ENCODE measurements at regions not wholly inside any gene's neighbourhood (a gene's known extent, or its start where the extent isn't known, plus 50 kb on each side); places are given as distances from the start of the nearest gene placed in this dataset.

- H3K9me3 ChIP-seq (ENCODE audit: control insufficient read depth, insufficient read depth, low read length): peaks cover 15% of the 10 kb centered on the region
- no TSS peak for BruUV-seq (replicated peaks)
- DNase-seq (no peak), ATAC-seq (ENCODE audit: low read depth) (no peak)
- H3K9me1 ChIP-seq (ENCODE audit: insufficient read depth, low read length): no peaks in the 10 kb centered on the region
- H2BK20ac ChIP-seq (ENCODE audit: low read depth, low read length): no peak overlapping the region
- intact Hi-C loops (cut with micrococcal nuclease): no loop called here
- no peak overlapping the region for H2BK120ac ChIP-seq (ENCODE audit: low read depth, low read length)
- H3K4me3 ChIP-seq (ENCODE audit: insufficient read depth, low read depth, low read length): no peak overlapping the region
- in situ Hi-C loops (cut with MboI; ENCODE audit: low sequenced_read_pairs): no loop called here
- H4K91ac ChIP-seq (ENCODE audit: insufficient read depth, low read depth, low read length): no peak overlapping the region
- H3K56ac ChIP-seq (ENCODE audit: extremely low read depth, insufficient read depth, low read length): no peak overlapping the region
- H3K79me1 ChIP-seq (ENCODE audit: low read depth in 1 of 2, low read length in 2 of 2): no peaks in the 10 kb centered on the region
- no peak overlapping the region for H3K4me2 ChIP-seq (ENCODE audit: low read depth, low read length)
- no peak overlapping the region for H4K8ac ChIP-seq (ENCODE audit: low read depth in 2 of 2, low read length in 2 of 2)
- H3K9ac ChIP-seq (ENCODE audit: low read depth, low read length): no peak overlapping the region
- no peak overlapping the region for H3K14ac ChIP-seq (replicated peaks; ENCODE audit: low read depth, low read length)
- no peaks in the 10 kb centered on the region for H3K36me3 ChIP-seq (ENCODE audit: control insufficient read depth, insufficient read depth, low read length)
- H3K27me3 ChIP-seq (ENCODE audit: control insufficient read depth, insufficient read depth, low read length): peaks cover 11% of the 10 kb centered on the region
- WGBS, 2 experiments (ENCODE audit: extremely low coverage in 2 of 2, insufficient read length in 1 of 2): 67% methylated on average over 1 of the region's 4 CpGs; no CpG with 5 or more reads in 1 of the 2 experiments
- ChIA-PET POLR2A (ENCODE audit: unreplicated experiment) (no interaction called here), CTCF (no interaction called here)
- H4K20me1 ChIP-seq (ENCODE audit: insufficient read depth, low read length): no peaks in the 10 kb centered on the region
- no peak overlapping the region for H4K5ac ChIP-seq (ENCODE audit: low read depth, low read length)
- H2BK5ac ChIP-seq (ENCODE audit: low read depth, low read length, poor library complexity, severe bottlenecking): no peak overlapping the region
- no peak overlapping the region for H3K18ac ChIP-seq (ENCODE audit: low read depth, low read length)
- H3K23ac ChIP-seq (ENCODE audit: low read depth, low read length): no peak overlapping the region
- no peak overlapping the region for H2AK5ac ChIP-seq (ENCODE audit: low read depth, low read length)
- no peak overlapping the region for H2BK15ac ChIP-seq (ENCODE audit: low read depth, low read length)
- dilution Hi-C loops (cut with HindIII; ENCODE audit: low sequenced_read_pairs, unreplicated experiment): no loop called here
- TF ChIP-seq NFE2L2 (IDR thresholded peaks at IDR 0.05; ENCODE audit: low read depth, low read length) (no peak), RAD21 (IDR thresholded peaks at IDR 0.05; ENCODE audit: low read length) (no peak), FOS (IDR thresholded peaks at IDR 0.05; ENCODE audit: low read depth, low read length) (no peak), MAFK (IDR thresholded peaks at IDR 0.05; ENCODE audit: low read depth, low read length) (no peak), RFX5 (IDR thresholded peaks at IDR 0.05; ENCODE audit: low read depth, low read length) (no peak), RCOR1 (IDR thresholded peaks at IDR 0.05; ENCODE audit: insufficient replicate concordance, low read length) (no peak), POLR2A (IDR thresholded peaks at IDR 0.05; ENCODE audit: low read depth, low read length) (no peak), CEBPB (IDR thresholded peaks at IDR 0.05; ENCODE audit: low read depth, low read length) (no peak), USF2 (IDR thresholded peaks at IDR 0.05; ENCODE audit: low read depth, low read length) (no peak), MAZ (IDR thresholded peaks at IDR 0.05; ENCODE audit: borderline replicate concordance, low read depth, low read length) (no peak), SMC3 (IDR thresholded peaks at IDR 0.05; ENCODE audit: low read depth, low read length) (no peak), MXI1 (IDR thresholded peaks at IDR 0.05; ENCODE audit: borderline replicate concordance, low read depth, low read length) (no peak), CHD1 (IDR thresholded peaks at IDR 0.05; ENCODE audit: low read depth, low read length) (no peak), BHLHE40 (IDR thresholded peaks at IDR 0.05; ENCODE audit: low read depth, low read length) (no peak), CTCF (conservative IDR thresholded peaks at IDR 0.05; ENCODE audit: low read depth, low read length) (no peak)
- TF ChIP-seq, protein P1, sequence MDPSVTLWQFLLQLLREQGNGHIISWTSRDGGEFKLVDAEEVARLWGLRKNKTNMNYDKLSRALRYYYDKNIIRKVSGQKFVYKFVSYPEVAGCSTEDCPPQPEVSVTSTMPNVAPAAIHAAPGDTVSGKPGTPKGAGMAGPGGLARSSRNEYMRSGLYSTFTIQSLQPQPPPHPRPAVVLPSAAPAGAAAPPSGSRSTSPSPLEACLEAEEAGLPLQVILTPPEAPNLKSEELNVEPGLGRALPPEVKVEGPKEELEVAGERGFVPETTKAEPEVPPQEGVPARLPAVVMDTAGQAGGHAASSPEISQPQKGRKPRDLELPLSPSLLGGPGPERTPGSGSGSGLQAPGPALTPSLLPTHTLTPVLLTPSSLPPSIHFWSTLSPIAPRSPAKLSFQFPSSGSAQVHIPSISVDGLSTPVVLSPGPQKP (IDR thresholded peaks at IDR 0.05; ENCODE audit: borderline replicate concordance, low read depth, low read length): no peak
- no peak overlapping the region for H3K4ac ChIP-seq (ENCODE audit: low read depth, low read length)
- no peak overlapping the region for H2AFZ ChIP-seq (replicated peaks; ENCODE audit: low read length, poor library complexity)
- no peak overlapping the region for H2AK9ac ChIP-seq (replicated peaks; ENCODE audit: low read depth, low read length, poor library complexity)
- H3K4me1 ChIP-seq (ENCODE audit: control insufficient read depth, insufficient read depth, low read length): no peaks in the 10 kb centered on the region
- H3K27ac ChIP-seq (ENCODE audit: insufficient read depth, low read length): no peak overlapping the region
These were observed 58.7 kb upstream of the CLDN24 start for GRCh38 chr4:183380901-183381300.
